Gastrocnemius medialis (tissue), 4 donors: ENCODE measurements at regions not wholly inside any gene's neighbourhood (a gene's known extent, or its start where the extent isn't known, plus 50 kb on each side); places are given as distances from the start of the nearest gene placed in this dataset.
"Not testable (repeated sequence)": the region's sequence is repeated elsewhere in the genome, so short reads cannot be mapped to it uniquely, and the experiment has no call there.

ENCODE experiments used
- ATAC-seq, 2 donors: fragments of 150-250 bp; one replicate each; pipeline ENCODE4 v1.9.1; 2016
- DNase-seq, 2 donors: peaks; one replicate each; pipeline ENCODE4 v3.0.0-alpha.2; 2019
- H3K27ac ChIP-seq, 4 donors: fragments of 200-600 bp; sonication (generic); 1 replicate in 1 of 4; 2 replicates in 3 of 4; pipeline ENCODE4 v1.5.1; 2016 to 2018; ENCODE audit warnings: mild to moderate bottlenecking in 2 of 4, moderate library complexity in 1 of 4
- H3K27me3 ChIP-seq, 3 donors: fragments of 200-600 bp; sonication (generic) in 2 of 3; 1 replicate in 1 of 3; 2 replicates in 2 of 3; pipeline versions ENCODE4 v1.5.1 to v1.6.0; 2016 to 2019; ENCODE audit warnings: mild to moderate bottlenecking in 1 of 3, moderate library complexity in 1 of 3
- H3K36me3 ChIP-seq, 2 donors: fragments of 200-600 bp; sonication (generic) in 1 of 2; one replicate each; pipeline ENCODE4 v1.5.1; 2017 to 2018
- H3K4me1 ChIP-seq, 2 donors: fragments of 200-600 bp; sonication (generic) in 1 of 2; one replicate each; pipeline ENCODE4 v1.5.1; 2016 to 2017; ENCODE audit warnings: mild to moderate bottlenecking in 2 of 2
- H3K4me3 ChIP-seq, 4 donors: fragments of 200-600 bp; sonication (generic) in 3 of 4; 1 replicate in 1 of 4; 2 replicates in 3 of 4; pipeline ENCODE4 v1.5.1; 2016 to 2019; ENCODE audit warnings: mild to moderate bottlenecking in 2 of 4
- H3K9me3 ChIP-seq, 3 donors: fragments of 200-600 bp; sonication (generic) in 2 of 3; 1 replicate in 1 of 3; 2 replicates in 2 of 3; pipeline ENCODE4 v1.5.1; 2016 to 2019
- POLR2A ChIP-seq, 2 donors: fragments of 450-650 bp; IDR thresholded peaks; one replicate each; pipeline ENCODE4 v1.6.1; 2017; ENCODE audit warnings: antibody characterized with exemption in 2 of 2, mild to moderate bottlenecking in 2 of 2, moderate library complexity in 2 of 2
- in situ Hi-C, 4 donors: fragments of 200-750 bp; cut with MboI; loops; one replicate each; pipeline versions ENCODE4 v1.15.0 to v1.8.0; 2017; ENCODE audit warnings: low sequenced_read_pairs in 4 of 4
- intact Hi-C: fragments of 100-400 bp; cut with DNase I; formaldehyde crosslinking; loops from one replicate; pipeline ENCODE4 v1.15.1; 2023; ENCODE audit warnings: low total_unique reads
- TF ChIP-seq, protein P1 (sequence below), 5 experiments: fragments of 450-650 bp in 3 of 5; fragments of 200-600 bp in 2 of 5; sonication (generic) in 2 of 5; IDR thresholded peaks in 4 of 5; conservative IDR thresholded peaks in 1 of 5; 1 replicate in 4 of 5; 2 replicates in 1 of 5; pipeline ENCODE4 v1.5.1; 2016 to 2019; ENCODE audit warnings: antibody characterized with exemption in 5 of 5, mild to moderate bottlenecking in 3 of 5, moderate library complexity in 3 of 5

DNA sequence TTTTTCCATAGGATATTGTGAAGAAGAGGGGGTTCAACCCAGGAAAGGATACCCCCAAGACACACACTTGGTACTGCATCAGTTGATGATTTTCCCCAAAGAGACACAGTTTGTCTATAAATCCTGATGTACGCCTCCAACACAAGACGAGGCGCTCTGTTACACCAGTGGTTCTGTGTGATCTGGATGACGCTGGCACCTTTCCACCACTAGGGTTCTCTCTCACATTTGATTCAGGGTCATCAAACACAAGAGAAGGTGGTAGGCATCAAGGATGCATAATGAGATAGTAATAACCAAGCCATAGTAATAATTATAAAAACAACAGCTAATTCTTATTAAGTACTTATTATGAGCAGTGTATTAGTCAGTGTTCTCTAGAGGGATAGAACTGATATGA, 508.8 kb upstream of the ZP4 start:
- no peaks in the 10 kb centered on the region for H3K4me1 ChIP-seq
- H3K27ac ChIP-seq: no peak overlapping the region
- in situ Hi-C loops: no loop called here
- intact Hi-C loops: no loop called here
- DNase-seq (no peak), ATAC-seq (no peak)
- TF ChIP-seq, protein P1, sequence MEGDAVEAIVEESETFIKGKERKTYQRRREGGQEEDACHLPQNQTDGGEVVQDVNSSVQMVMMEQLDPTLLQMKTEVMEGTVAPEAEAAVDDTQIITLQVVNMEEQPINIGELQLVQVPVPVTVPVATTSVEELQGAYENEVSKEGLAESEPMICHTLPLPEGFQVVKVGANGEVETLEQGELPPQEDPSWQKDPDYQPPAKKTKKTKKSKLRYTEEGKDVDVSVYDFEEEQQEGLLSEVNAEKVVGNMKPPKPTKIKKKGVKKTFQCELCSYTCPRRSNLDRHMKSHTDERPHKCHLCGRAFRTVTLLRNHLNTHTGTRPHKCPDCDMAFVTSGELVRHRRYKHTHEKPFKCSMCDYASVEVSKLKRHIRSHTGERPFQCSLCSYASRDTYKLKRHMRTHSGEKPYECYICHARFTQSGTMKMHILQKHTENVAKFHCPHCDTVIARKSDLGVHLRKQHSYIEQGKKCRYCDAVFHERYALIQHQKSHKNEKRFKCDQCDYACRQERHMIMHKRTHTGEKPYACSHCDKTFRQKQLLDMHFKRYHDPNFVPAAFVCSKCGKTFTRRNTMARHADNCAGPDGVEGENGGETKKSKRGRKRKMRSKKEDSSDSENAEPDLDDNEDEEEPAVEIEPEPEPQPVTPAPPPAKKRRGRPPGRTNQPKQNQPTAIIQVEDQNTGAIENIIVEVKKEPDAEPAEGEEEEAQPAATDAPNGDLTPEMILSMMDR (IDR thresholded peaks at IDR 0.05 in 4 of 5, conservative IDR thresholded peaks at IDR 0.05 in 1 of 5): no peak
- no peak for TF ChIP-seq POLR2A (IDR thresholded peaks at IDR 0.05)
- no peaks in the 10 kb centered on the region for H3K9me3 ChIP-seq
- H3K4me3 ChIP-seq: no peak overlapping the region
- H3K36me3 ChIP-seq: no peaks in the 10 kb centered on the region
- no peaks in the 10 kb centered on the region for H3K27me3 ChIP-seq

- no peaks in the 10 kb centered on the region for H3K4me1 ChIP-seq
- intact Hi-C loops (no loop called here), in situ Hi-C loops (no loop called here)
- H3K4me3 ChIP-seq: no peak overlapping the region
- H3K36me3 ChIP-seq: no peaks in the 10 kb centered on the region
- ATAC-seq (no peak), DNase-seq (no peak)
- TF ChIP-seq, protein P1 (IDR thresholded peaks at IDR 0.05 in 4 of 5, conservative IDR thresholded peaks at IDR 0.05 in 1 of 5): no peak
- TF ChIP-seq POLR2A (IDR thresholded peaks at IDR 0.05): no peak
- H3K27ac ChIP-seq: no peak overlapping the region
- H3K9me3 ChIP-seq: no peaks in the 10 kb centered on the region
- no peaks in the 10 kb centered on the region for H3K27me3 ChIP-seq
Observed at GRCh38 chr1:238396140-238396539, 505.4 kb upstream of the ZP4 start.

GRCh38 chr1:238384381-238384780, 493.7 kb upstream of the ZP4 start:
- Histone ChIP-seq H3K36me3 (no peaks in the 10 kb centered on the region), H3K4me1 (no peaks in the 10 kb centered on the region), H3K27me3 (no peaks in the 10 kb centered on the region), H3K27ac (no peak overlapping the region), H3K9me3 (no peaks in the 10 kb centered on the region), H3K4me3 (no peak overlapping the region)
- DNase-seq (no peak), ATAC-seq (no peak)
- intact Hi-C loops: no loop called here
- in situ Hi-C loops: no loop called here
- no peak for TF ChIP-seq POLR2A (IDR thresholded peaks at IDR 0.05)
- TF ChIP-seq, protein P1 (IDR thresholded peaks at IDR 0.05 in 4 of 5, conservative IDR thresholded peaks at IDR 0.05 in 1 of 5): no peak

- Histone ChIP-seq H3K4me3 (no peak overlapping the region), H3K9me3 (no peaks in the 10 kb centered on the region), H3K36me3 (no peaks in the 10 kb centered on the region), H3K4me1 (no peaks in the 10 kb centered on the region), H3K27ac (no peak overlapping the region), H3K27me3 (no peaks in the 10 kb centered on the region)
- ATAC-seq: no peak
- intact Hi-C loops (no loop called here), in situ Hi-C loops (no loop called here)
- TF ChIP-seq, protein P1 (IDR thresholded peaks at IDR 0.05 in 4 of 5, conservative IDR thresholded peaks at IDR 0.05 in 1 of 5): no peak
- no peak for TF ChIP-seq POLR2A (IDR thresholded peaks at IDR 0.05)
- DNase-seq: no peak
Observed at GRCh38 chr1:238380167-238380566, 489.4 kb upstream of the ZP4 start.

- intact Hi-C loops: not testable (repeated sequence)
Observed at GRCh38 chr1:238379446-238379845, 488.7 kb upstream of the ZP4 start.

More at GRCh38 chr1:238379446-238379845, 488.7 kb upstream of the ZP4 start:
- H3K4me1 ChIP-seq, H3K36me3 ChIP-seq, H3K9me3 ChIP-seq, H3K4me3 ChIP-seq, DNase-seq, ATAC-seq, in situ Hi-C loops, H3K27ac ChIP-seq, H3K27me3 ChIP-seq: not testable (repeated sequence)
